Brain microvascular endothelial cell (primary cell): ENCODE measurements at regions not wholly inside any gene's neighbourhood (a gene's known extent, or its start where the extent isn't known, plus 50 kb on each side); places are given as distances from the start of the nearest gene placed in this dataset.

Experiments
- DNase-seq: peaks from one replicate; pipeline ENCODE4 v3.0.0-alpha.2; 2020
- H3K27ac ChIP-seq: fragments of 250-450 bp; sonication (Bioruptor Pico); 2 replicates; pipeline ENCODE4 v1.5.1; 2020; ENCODE audit warnings: mild to moderate bottlenecking, moderate library complexity
- H3K27me3 ChIP-seq: fragments of 250-450 bp; sonication (Bioruptor Pico); replicated peaks from 2 replicates; pipeline ENCODE4 v1.5.1; 2020; ENCODE audit warnings: mild to moderate bottlenecking
- H3K36me3 ChIP-seq: fragments of 250-450 bp; sonication (Bioruptor Pico); replicated peaks from 2 replicates; pipeline ENCODE4 v1.5.1; 2020; ENCODE audit warnings: mild to moderate bottlenecking
- H3K4me3 ChIP-seq: 2 replicates; pipeline ENCODE4 v1.5.1; 2011; ENCODE audit warnings: low read depth, mild to moderate bottlenecking, control low read depth, low read length, moderate library complexity
- in situ Hi-C: cut with HindIII; loops from 2 replicates; pipeline ENCODE4 v1.10.0; 2017; ENCODE audit warnings: low sequenced_read_pairs, low pct_ligation_motif_present
- TF ChIP-seq, protein P1 (sequence below): IDR thresholded peaks from 2 replicates; pipeline ENCODE4 v1.5.1; 2011; ENCODE audit warnings: low read depth, mild to moderate bottlenecking, moderate library complexity, low read length, control low read depth, inconsistent platforms; ENCODE audit errors: missing control alignments

DNA sequence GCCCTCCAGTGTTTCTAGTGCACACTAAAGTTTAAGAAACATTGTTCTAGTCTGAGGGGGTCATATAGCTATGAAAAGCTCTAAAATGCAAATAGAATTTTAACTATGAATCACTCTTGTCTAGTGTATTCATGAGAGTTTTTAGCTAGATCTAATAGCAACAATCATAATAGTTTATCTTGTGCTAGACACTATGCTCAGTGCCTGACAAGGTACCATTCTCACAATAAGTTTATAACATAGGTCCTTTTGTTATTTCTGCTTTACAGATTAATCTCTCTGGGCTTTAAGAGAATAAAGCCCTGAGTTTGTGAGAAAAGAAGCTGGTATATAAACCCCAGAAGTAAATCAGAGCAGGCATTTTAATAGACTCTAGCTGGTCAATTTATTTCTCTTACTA is 2120.7 kb downstream of the MAT2B start:
- TF ChIP-seq, protein P1, sequence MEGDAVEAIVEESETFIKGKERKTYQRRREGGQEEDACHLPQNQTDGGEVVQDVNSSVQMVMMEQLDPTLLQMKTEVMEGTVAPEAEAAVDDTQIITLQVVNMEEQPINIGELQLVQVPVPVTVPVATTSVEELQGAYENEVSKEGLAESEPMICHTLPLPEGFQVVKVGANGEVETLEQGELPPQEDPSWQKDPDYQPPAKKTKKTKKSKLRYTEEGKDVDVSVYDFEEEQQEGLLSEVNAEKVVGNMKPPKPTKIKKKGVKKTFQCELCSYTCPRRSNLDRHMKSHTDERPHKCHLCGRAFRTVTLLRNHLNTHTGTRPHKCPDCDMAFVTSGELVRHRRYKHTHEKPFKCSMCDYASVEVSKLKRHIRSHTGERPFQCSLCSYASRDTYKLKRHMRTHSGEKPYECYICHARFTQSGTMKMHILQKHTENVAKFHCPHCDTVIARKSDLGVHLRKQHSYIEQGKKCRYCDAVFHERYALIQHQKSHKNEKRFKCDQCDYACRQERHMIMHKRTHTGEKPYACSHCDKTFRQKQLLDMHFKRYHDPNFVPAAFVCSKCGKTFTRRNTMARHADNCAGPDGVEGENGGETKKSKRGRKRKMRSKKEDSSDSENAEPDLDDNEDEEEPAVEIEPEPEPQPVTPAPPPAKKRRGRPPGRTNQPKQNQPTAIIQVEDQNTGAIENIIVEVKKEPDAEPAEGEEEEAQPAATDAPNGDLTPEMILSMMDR = no peak
- Histone ChIP-seq H3K36me3 (no peaks in the 10 kb centered on the region), H3K27me3 (no peaks in the 10 kb centered on the region), H3K4me3 (no peak overlapping the region), H3K27ac (no peak overlapping the region)
- in situ Hi-C loops = no loop called here
- DNase-seq = no peak

DNA sequence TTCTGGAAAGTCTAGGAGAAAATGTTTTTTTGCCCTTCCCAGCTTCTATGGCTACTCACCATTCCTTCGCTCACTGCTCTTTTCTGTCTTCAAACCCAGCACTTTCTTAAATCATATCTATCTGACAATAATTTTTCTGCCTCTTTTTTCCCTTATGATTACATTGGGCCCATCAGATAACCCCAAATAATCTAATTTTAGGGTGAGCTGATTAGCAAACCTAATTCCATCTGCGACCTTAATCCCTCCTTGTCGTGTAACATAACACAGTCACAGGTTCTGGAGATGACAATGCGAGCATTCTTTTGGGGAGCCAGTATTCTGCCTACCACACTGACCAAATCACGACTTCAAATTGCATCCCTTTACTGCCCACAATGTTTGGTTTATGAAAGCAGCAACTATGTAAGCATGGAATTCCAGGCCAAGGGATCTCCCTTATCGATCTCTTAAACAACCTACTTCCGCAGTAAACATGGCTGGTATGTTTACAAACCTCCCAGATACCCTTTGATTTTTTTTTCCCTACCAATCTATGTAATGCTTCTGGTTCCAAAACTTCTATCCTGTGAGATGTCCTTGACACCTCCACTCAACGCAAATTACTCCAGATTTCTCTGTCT is 2122.2 kb downstream of the MAT2B start:
- no peaks in the 10 kb centered on the region for H3K36me3 ChIP-seq
- H3K4me3 ChIP-seq = no peak overlapping the region
- H3K27me3 ChIP-seq = no peaks in the 10 kb centered on the region
- in situ Hi-C loops = no loop called here
- TF ChIP-seq, protein P1 = no peak
- no peak for DNase-seq
- H3K27ac ChIP-seq = no peak overlapping the region

DNA sequence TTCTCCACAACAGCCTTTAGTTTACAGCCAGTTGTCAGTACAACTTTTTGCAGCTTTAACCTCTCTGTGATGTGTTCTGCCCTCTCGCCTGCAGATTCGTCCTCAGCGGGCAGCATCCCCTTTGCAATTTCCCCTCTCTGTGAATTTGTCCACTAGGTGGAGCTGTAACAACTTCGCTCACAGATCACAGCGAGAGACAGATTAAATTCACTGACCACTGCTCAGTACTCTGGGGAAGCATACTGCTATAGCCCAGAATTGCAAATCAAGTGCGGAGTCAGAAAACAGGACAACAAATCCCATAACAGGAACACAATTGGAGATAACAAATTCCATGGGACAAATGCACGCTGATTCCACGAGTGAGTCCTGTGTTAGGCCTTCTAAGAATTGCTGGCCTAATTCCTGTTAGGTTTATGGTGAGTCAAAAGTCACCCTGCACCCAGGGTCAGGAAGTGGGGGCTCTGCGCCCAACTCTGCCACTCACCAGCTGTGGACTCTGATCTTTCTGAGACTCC is 2124.9 kb downstream of the MAT2B start:
- H3K27ac ChIP-seq = no peak overlapping the region
- no peaks in the 10 kb centered on the region for H3K36me3 ChIP-seq
- no peaks in the 10 kb centered on the region for H3K27me3 ChIP-seq
- in situ Hi-C loops = no loop called here
- peak; percentile 12 for DNase-seq
- H3K4me3 ChIP-seq = no peak overlapping the region
- TF ChIP-seq, protein P1 = peak; percentile 73

DNA sequence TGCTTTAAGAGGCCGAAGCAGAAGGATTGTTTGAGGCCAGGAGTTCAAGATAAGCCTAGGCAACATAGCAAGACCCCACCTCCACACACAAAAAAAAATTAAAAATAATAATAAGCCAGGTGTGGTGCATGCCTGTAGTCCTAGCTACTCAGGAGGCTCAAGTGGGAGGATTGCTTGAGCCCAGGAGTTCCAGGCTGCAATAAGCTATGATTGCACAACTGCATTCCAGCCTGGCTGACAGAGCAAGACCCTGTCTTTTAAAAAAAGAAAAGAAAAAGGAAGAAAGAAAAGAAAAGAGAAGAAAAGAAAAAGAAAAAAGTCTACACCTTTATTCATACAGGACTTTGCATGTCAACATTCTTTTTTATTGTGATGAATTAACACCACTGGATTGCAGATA is 2125.8 kb downstream of the MAT2B start:
- Histone ChIP-seq H3K27me3 (no peaks in the 10 kb centered on the region), H3K27ac (no peak overlapping the region), H3K36me3 (no peaks in the 10 kb centered on the region), H3K4me3 (no peak overlapping the region)
- DNase-seq = no peak
- TF ChIP-seq, protein P1 = no peak
- in situ Hi-C loops = no loop called here

DNA sequence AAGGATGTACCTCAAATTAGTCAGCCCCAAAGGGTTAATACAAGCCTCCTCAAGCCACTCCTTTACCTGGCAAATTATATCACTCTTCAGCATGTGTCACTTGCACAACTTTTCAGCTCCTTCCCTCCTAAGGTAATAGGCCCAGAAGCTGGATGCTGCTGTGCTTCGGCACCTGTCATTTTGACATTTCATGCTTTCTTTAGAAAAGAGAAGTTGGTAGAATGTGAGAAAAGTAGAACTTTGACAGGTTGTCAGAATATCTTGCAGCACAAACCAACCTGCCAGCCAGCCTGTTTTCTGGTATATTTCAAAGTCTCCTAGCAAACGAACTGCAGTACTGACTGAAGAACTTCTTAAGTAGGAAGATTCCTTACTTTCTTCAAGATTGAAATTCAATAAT is 2136.9 kb downstream of the MAT2B start:
- in situ Hi-C loops = no loop called here
- Histone ChIP-seq H3K36me3 (no peaks in the 10 kb centered on the region), H3K4me3 (no peak overlapping the region), H3K27me3 (no peaks in the 10 kb centered on the region), H3K27ac (no peak overlapping the region)
- no peak for DNase-seq
- TF ChIP-seq, protein P1 = no peak
